ENCODE measurements at regions not wholly inside any gene's neighbourhood (a gene's known extent, or its start where the extent isn't known, plus 50 kb on each side); places are given as distances from the start of the nearest gene placed in this dataset.

GRCh38 chr1:55634516-55634915, 419.4 kb upstream of the USP24 start:
- DNase-seq, result no peak

- no peak for DNase-seq
These were observed 417.7 kb upstream of the USP24 start for GRCh38 chr1:55632906-55633305.

GRCh38 chr1:55632058-55632457, 416.9 kb upstream of the USP24 start:
- DNase-seq, result no peak

GRCh38 chr1:55631509-55631908, 416.3 kb upstream of the USP24 start:
- no peak for DNase-seq

GRCh38 chr1:55626326-55626725, 411.2 kb upstream of the USP24 start:
- DNase-seq, result no peak

GRCh38 chr1:55624766-55625165, 409.6 kb upstream of the USP24 start:
- no peak for DNase-seq

GRCh38 chr1:55623311-55623710, 408.1 kb upstream of the USP24 start:
- no peak for DNase-seq

- DNase-seq, result no peak
These were observed 406.9 kb upstream of the USP24 start for GRCh38 chr1:55622074-55622473.

GRCh38 chr1:55618199-55618598, 403.0 kb upstream of the USP24 start:
- DNase-seq, result no peak

- no peak for DNase-seq
These were observed 402.3 kb upstream of the USP24 start for GRCh38 chr1:55617288-55617982.

GRCh38 chr1:55612988-55613387, 397.8 kb upstream of the USP24 start:
- DNase-seq, result no peak

GRCh38 chr1:55611123-55611522, 396.0 kb upstream of the USP24 start:
- no peak for DNase-seq

- no peak for DNase-seq
These were observed 395.0 kb upstream of the USP24 start for GRCh38 chr1:55610203-55610602.

GRCh38 chr1:55609630-55610029, 394.5 kb upstream of the USP24 start:
- DNase-seq, result no peak

- no peak for DNase-seq
These were observed 390.0 kb upstream of the USP24 start for GRCh38 chr1:55605155-55605554.

GRCh38 chr1:55604749-55605148, 389.6 kb upstream of the USP24 start:
- no peak for DNase-seq

- no peak for DNase-seq
These were observed 389.0 kb upstream of the USP24 start for GRCh38 chr1:55604179-55604578.

- DNase-seq, result no peak
These were observed 385.1 kb upstream of the USP24 start for GRCh38 chr1:55600242-55600641.

- no peak for DNase-seq
These were observed 382.7 kb upstream of the USP24 start for GRCh38 chr1:55597910-55598309.

GRCh38 chr1:55594701-55595100, 379.5 kb upstream of the USP24 start:
- no peak for DNase-seq

- DNase-seq, result no peak
These were observed 378.1 kb upstream of the USP24 start for GRCh38 chr1:55593298-55593697.

- DNase-seq, result no peak
These were observed 377.0 kb upstream of the USP24 start for GRCh38 chr1:55592122-55592521.

GRCh38 chr1:55589671-55590297, 374.6 kb upstream of the USP24 start:
- DNase-seq, result no peak

GRCh38 chr1:55588309-55588708, 373.1 kb upstream of the USP24 start:
- no peak for DNase-seq

- DNase-seq, result no peak
These were observed 371.6 kb upstream of the USP24 start for GRCh38 chr1:55586771-55587170.
